CD4-positive, alpha-beta T cell treated with Interleukin-15 for 4 hours (primary cell): ENCODE measurements at regions not wholly inside any gene's neighbourhood (a gene's known extent, or its start where the extent isn't known, plus 50 kb on each side); places are given as distances from the start of the nearest gene placed in this dataset.

ENCODE experiments used
- DNase-seq: peaks from one replicate; pipeline ENCODE4 v3.0.0-alpha.2; 2020; ENCODE audit warnings: low spot score

DNA sequence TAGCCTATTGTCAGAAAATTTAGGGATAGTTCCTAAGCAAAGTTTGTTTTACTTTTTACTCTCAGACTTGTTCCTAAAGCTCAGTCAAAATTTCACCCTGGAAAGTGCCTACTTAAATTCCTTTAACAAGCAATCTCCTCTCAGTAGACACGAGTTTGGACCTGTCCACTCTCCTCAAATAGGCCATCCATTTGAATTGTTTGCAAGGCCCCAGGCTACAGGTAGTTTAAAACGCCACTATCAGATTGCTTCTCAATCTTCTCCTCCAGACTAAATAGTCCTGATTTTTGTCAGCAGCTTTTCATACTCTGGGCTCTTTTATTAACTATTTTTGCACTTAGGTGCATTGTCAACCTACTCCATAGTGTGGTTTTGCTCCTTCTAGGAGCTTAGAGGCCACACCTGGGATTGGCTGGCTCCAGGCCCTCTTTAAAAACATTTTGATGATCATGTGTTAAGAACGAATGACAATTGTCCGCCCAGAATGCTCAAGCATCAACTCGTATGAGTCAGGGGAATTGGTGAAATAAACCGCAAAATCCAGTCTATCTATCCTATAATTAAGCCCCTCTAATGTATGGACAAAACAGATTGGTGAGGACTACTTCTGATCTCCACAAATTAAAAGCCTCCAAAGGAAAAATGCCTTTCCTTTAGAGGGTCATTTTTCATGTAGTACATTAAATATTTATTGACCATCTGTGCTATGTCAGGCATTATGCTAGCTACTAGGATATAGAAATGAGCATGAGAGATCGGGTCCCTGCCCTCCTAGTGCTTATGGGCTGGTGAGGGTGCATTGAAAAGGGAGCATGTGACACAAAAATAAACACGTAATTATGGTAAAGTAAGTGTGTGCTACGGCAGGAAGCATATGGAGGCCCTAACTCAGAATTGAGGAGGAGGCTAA lies 333.8 kb upstream of the TNP1 start:
- no peak for DNase-seq

DNA sequence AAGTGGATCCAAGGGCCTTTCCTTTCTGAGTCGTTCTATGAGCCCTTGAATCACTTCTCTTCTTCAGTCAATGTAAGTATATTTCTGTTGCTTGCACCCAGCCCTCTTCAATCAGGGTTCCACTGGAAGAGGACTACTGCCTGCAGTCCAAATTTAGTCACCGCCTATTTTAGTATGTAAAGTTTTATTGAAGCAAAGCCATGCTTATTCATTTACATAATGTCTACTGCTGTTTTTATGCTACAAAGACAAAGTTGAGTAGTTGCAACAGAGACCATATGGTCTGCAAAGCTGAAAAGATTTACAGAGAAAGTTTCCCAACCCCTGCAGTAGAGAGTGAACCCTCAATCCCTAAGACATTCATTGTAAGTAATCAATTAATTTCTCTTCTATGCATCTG lies 332.5 kb upstream of the TNP1 start:
- DNase-seq: no peak

DNA sequence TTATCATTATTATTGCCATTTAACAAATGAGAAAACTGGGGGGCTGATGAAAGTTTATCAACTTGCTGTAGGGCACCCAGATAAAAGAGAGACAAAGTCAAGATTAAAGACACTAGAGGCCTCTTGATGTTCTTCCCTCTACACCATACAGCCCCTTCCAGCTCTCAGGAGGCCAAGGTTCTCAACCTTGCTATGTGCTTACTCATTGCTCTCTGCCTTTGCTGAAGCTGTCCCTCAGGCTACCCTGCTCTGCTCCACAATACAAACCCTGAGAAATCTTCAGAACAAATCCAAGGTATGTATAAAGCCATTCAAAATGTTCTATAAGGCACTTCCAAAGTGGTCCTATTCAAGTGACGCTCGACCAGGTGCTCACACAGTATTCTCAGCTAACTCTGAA lies 329.9 kb upstream of the TNP1 start:
- DNase-seq: no peak

DNA sequence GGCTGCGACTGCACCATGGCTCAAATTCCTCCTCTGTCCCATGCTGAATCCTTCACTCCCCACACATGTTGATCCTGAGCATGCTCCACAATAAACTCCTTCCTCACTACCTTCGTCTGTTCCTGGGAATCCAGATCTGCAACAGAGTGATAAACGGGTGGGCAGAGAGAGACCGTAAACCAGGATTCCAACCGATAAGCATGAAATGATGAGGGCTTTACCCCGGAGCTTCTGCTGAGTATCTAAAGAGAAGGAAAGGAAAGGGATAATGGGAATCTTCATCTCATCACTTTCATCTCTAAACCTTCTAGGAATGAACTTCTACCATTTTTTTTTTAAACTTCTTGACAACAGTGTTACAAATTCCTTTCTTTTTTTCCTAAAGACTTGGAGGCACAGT lies 329.3 kb upstream of the TNP1 start:
- no peak for DNase-seq

DNA sequence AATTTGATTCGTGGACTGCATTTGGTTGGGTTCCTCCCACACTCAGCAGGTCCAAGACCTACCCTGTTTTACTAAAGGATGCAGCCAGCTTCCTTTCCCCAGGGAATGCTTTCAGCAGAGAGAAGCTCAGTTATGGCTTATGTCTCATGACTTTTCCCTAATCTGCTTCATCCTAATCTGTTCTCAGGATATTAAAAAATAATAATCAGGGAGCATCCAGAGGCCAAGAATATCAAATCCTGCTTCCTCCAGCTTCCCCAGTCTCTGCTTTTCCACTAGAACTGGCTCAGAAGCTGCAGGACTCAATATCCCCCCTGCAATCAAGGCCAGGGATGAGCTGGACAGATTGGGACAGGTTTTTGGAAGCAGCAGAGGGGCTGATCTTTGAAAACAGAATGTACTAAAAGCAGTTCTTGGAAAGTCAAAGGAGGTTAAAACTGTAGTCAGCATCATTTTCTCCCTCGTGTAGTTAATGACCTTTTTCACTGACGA lies 326.9 kb upstream of the TNP1 start:
- no peak for DNase-seq

DNA sequence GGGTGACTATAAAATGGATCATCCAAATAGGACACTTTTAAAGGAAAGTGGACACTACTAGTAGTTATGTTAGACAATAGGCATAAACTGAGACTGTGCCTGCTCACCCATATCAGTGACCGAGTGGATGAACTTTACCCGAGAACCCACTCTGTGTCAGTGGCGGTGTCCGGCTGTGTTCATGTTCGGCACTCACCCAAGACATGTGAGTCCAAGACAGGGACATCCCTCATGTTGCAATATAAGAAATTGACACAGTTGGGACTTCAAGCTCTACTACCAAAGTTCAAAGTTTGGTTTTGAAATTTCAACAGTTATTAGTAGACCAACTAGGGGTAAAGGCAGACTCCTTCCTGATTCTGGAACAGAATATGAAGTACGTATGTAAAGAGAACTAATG lies 326.3 kb upstream of the TNP1 start:
- DNase-seq: no peak

DNA sequence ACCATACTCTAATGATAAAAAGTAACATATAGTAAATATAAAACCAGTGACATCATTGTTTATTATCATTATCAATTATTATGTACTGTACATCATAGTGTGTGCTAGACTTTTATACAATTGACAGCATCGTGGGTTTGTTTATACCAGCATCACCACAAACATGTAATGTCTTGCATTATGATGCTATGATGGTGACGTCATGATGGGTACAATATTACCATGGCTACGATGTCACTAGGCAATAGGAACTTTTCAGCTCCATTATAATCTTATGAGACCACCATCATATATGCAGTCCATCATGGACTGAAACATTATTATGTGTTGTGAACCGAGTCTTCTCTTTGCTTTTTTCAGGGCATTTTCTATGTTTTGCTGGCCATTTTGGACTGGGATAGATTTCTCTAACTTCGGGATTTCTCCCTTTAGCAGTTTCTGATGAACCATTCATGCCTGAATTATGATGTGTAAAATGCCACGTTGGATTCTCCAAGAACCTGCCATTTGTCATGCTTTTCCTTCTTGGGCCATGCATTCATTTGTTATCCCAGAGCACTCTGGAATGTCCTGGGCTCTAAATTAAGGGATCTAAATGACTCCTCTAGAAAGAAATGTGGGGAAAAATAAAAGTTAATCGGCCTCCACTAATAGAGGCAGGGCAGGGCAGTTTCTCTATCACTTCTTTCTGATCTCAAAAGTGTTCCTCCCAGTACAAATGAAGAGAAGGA lies 325.6 kb upstream of the TNP1 start:
- no peak for DNase-seq

DNA sequence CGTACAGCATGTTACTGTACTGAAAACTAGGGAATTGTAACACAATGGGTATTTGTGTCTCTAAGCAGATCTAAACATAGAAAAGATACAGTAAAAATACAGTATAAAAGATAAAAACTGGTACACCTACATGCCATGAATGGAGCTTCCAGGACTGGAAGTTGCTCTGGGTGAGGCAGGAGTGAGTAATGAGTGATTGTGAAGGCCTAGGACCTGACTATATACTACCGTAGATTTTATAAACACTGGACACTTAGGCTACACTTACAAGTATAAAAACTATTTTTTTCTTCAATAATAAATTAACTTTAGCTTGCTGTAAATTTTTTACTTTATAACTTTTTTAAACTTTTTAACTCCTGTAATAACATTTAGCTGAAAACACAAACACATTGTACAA lies 324.4 kb upstream of the TNP1 start:
- no peak for DNase-seq

DNA sequence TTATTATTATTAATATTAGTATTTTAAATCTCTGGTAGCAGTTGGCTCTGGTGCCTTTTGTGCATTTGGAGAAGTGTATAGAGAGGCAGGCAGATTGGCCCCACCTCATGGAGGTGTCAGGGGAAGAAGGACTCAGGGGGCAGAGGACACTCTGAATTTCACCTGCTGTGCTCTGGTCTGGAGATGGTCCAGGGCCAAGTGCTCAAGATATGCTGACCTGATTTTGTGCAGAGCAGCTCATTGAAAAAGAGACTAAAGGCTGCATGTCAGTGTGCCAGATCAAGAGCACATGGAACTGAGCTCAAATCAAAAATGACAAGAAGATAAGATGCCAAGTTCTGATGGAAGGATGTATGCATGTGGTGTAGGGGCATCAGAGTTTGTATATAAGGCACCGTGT lies 323.6 kb upstream of the TNP1 start:
- DNase-seq: no peak

DNA sequence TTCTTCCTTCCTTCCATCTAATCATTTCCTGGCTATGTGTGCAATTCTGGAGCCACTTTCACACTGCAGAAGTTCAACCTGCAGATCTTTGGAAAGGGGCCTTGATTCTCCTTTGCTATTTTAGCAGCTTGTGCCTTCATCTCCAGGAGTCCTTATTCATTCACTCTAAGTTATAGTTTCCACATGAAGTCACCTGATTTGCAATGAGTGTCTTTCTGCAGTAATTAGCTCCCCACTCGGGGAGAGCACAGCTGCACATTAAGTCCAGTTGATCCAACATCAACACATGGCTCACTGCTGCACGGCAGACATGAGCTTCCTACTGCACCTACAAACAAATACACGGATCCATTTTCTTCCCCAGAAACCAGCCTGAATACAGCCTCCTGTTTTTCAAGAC lies 323.1 kb upstream of the TNP1 start:
- DNase-seq: no peak

DNA sequence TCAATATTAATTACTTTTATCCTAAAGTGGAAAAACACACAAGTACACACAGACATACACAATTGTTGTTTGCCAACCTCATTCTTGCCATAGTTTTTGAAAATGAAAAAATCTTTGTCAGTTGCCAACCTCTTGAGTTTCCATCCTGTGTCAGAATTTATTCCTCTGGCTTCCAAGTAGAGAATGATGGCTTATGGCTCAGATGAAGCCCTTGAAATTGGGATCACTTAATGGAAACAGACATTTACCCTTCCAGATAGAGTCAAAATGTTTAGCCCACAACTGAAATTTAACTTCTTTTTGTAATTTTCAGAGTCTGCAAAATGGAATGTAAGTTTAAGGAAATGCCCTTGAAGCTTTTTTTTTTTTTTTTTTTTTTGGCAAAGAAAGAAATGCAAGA lies 321.6 kb upstream of the TNP1 start:
- no peak for DNase-seq

DNA sequence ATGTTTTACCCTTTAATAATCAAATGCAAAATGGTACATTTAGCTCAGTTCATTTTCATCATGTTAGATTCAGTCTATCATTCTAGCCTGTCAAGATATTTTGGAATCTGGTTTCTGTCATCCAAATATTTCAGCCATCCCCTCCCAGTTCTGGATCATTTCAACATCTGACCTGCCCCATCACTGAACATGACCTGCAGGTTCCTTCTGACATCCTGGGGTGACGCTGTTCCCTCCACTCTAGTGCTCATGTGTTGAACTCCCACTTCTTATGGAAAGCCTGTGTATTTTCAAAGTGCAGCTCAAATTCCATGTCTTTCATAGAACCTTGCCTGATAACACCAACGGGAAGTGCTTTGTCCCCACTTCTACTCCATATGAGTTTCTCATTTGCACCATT lies 320.0 kb upstream of the TNP1 start:
- no peak for DNase-seq

DNA sequence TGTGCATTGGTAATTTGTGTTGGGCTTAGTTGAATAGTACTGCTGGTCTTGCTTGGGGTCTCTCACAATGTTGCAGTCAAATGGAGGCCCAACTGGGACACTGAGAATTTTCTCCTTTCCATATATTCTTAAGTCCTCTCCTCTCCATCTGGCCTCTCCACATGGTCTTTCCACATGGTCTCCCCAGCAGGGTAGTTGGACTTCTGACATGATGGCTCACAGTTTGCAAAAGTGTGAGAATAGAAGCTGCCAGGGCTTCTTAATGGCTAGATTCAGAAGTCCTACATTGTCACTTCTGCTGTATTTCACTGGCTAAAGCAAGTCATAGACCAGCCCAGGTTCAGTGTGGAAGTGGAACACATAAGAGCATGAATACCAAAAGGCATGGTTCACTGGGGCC lies 318.5 kb upstream of the TNP1 start:
- no peak for DNase-seq

DNA sequence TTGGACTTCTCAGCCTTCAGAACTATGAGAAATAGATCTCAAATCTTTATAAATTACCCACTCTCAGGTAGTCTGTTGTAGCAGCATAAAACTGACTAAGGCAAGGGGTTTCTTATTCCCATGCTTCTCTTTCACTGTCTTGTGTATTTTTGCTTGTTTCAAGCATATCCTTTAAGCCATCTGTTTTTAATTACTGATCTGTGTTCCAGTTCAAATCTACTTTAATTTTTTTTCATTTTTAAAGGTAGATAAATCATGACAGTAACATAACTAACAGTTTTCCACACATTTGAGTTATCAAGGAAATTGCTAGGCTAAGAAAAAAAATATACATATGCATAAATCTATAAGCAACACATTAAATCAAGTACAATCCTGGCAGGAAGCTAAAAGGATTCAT lies 317.9 kb upstream of the TNP1 start:
- no peak for DNase-seq

DNA sequence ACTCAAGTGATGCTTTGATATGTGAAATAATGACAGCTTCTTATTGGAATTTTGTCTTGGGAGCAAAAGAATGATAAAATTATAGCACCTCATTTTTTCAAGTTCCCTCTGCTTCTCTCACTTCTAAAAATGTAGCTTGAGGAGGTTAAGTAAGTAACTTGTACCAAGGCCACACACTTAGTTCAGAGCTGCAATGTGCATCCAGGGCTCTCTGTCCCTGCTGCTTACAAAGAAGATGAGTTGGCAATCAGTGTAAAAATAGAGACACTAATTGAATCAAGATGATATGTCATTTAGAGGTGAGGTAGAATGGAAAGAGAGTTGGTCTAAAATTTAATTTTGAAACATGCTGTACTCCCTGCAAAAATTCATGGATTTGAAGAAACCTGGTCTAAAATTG lies 312.0 kb upstream of the TNP1 start:
- DNase-seq: no peak

DNA sequence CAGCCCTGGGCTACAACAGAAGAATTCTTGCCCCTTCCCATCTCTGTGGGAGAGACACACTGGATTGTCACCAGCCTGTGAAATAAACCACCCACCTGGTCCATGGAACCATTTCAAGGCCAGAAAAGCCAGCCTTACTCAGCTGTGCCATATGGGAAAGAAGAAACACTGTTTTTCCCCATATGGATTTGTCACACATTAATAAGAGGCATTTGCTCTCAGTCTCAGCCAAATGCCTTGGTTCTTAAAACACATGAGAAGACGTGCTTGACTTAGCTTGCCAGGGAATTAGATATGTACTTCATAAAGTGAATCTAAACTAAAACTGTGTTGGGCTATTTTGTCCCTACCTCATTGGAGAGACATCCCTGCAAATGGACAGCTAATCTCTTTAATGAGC lies 308.6 kb upstream of the TNP1 start:
- DNase-seq: no peak

DNA sequence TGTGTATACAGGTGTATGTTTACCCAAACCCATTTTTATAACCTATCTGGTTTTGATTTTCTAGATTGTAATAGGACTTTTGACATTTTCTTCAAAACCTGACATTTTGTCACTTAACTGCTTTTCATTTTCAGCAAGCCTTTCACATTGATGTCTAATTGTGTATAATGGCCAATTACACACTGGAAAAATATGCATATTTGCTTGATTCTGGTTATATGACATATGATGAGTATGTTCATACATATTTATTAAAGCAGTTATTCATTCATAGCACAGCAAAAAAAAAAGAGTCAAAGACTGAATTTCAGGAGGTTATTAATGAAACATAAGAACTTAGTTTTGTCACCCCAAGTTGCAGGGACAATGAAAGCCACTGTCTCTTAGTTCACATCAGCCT lies 307.7 kb upstream of the TNP1 start:
- no peak for DNase-seq

DNA sequence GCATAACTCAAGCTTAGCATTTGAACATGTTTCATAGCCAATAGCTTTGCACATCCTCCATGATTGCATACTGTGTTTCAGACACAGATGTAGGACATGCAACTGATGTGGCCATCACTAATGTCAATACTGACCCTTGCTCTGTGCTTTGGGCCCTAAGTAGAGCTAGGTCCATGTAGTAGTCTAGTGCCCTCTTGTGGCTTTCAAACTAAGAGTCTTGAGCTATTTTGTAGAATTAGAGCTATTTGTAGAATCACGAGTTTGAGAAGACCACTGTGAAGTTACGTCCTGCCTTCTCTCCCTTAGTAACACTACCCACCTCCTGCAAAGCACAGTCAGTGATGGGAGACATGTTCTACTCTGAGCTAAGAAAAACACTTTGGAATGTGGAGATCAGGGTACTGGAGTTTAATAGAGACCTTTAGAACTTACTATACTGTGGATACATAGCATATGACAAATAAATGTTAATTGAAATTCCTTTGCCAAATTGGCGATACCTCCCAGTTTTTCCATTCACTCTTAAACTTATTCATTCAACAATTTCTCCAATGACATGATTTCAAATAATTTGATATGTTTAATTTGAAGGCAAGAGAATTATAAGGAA lies 306.5 kb upstream of the TNP1 start:
- no peak for DNase-seq

DNA sequence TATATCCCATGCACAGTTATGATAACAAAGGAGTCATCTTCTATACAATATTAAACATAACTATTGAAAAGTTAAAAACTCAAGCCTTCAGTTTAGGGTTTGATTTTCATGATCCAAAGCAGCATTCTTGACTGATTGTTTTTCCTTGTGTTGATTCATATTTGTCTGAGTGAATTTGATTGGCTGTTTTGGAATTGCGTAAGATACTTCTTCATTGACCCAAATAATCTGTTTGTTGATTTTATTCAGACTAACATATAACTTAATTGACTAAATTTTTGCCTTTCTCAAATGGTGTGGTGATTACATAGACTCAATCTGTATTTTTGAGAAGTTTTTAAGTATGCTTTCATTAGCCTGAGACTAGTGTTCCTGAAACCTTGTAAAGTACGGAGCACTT lies 305.7 kb upstream of the TNP1 start:
- no peak for DNase-seq

DNA sequence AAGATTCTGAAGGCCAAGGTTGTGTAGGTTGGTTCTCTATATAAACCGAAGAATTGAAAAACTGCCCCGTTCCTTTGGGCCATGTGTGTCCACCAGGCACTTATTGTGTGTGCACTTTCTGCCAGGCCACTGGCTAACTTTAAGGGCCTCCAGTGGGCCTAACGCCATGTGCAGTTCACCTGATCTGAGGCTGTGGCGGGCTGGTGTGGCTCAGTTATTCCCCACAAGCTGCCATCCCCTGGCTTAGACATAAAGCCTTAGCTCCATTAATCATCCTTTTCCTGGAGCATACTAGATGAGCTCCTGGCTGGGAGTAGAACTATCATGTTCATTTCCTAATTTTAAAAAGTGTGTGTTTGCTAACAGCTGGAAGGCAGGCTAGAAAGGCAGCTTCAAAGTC lies 304.1 kb upstream of the TNP1 start:
- DNase-seq: no peak

DNA sequence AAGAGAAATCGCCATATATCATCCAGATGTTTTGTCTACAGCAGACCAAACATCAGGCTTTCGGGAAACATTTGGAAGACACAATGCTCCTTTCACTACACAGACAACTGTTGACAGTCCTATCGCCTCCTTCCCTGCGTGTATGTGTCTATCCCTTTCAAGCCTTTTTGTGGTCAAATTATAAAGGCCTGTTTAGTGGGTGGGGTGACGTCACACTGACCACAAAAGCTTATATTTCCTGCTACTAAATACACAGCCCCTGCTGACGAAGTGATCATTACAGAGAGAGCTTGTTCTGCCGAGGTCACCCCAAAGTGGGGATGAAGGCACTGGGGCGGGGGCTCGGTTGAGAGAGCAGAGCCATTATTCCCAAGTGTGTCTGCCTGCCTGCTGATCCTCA lies 302.7 kb upstream of the TNP1 start:
- DNase-seq: no peak

DNA sequence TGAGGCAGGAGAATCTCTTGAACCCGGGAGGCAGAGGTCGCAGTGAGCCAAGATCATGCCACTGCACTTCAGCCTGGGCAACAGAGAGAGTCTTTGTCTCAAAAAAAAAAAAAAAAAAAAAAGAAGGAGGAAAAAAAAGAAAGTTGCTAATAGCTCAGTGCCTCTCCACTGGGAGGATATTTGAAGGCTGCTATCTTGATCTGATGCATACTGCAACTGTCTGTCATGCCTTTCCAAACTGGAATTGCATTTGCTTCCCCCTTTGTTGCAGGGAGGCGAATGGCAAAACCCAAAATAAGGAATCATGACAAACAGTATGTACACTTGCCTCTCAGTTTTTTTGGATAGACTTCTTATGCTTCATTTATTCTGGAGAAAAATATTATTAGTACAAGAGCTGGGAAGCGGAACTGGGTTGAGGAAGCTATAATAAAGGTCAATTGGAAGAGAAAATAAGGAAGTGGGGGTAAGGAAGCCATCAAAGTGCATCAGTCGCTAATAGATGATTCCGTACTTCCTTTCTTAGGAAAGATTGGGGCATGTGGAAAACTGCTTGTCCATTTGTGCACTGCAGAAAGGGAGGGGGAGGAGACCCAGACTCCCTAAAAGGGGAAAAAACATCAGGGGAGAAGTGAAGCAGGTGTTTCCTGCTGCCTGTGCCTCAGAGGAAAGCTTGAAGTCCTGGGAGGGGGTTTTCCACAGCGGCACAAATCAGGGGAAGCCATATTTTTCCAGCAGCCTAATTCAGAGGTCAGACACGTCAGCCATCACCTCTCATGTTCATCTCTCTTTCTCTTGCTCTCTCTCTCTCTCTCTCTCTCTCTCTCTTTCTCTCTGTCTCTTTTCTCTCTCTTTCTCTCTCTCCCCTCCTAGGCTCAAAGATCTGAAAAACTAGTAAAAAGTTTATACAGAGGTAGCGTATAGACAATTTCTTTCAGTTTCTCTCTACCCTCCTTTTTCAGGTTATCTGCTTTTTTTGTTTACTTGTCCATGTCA lies 301.4 kb upstream of the TNP1 start:
- DNase-seq: no peak
